ENCODE measurements at regions not wholly inside any gene's neighbourhood (a gene's known extent, or its start where the extent isn't known, plus 50 kb on each side); places are given as distances from the start of the nearest gene placed in this dataset.
"Not testable (repeated sequence)": the region's sequence is repeated elsewhere in the genome, so short reads cannot be mapped to it uniquely, and the experiment has no call there.

DNA sequence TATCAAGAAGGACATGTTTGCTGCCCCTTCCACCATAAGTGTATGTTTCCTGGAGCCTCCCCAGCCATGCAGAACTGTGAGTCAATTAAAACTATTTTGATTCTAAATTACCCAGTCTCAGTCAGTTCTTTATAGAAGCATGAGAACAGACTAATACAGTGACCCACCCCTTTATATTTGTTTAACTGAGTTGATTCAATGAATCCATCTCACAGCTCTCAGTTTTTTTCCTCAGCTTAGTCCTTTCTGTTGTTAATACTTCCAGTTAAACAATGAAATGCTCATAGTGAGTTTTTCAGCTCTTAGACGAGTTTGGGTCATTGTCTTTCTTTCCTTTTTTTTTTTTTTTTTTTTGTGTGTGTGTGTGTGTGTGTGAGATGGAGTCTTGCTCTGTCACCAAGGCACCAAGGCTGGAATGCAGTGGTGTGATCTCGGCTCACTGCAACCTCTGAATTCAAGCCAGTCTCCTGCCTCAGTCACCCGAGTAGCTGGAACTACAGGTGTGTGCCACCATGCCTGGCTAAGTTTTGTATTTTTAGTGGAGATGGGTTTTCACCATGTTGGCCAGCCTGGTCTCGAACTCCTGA lies 417.9 kb upstream of the ZNG1F start:
- not testable (repeated sequence) for DNase-seq

- not testable (repeated sequence) for DNase-seq
Observed at GRCh38 chr9:41565572-41565971, 376.5 kb upstream of the ZNG1F start.
